ENCODE measurements at regions not wholly inside any gene's neighbourhood (a gene's known extent, or its start where the extent isn't known, plus 50 kb on each side); places are given as distances from the start of the nearest gene placed in this dataset.
A peak's percentile ranks its signal among the peaks of the same experiment; 100 is the strongest.
"Not testable (repeated sequence)": the region's sequence is repeated elsewhere in the genome, so short reads cannot be mapped to it uniquely, and the experiment has no call there.

- DNase-seq (ENCODE audit: low read depth in 3 of 3, low spot score in 2 of 3): no peak
These were observed 312.3 kb downstream of the REEP3 start for GRCh38 chr10:63833411-63834060.

GRCh38 chr10:63836666-63837442, 315.7 kb downstream of the REEP3 start:
- no peak for DNase-seq (ENCODE audit: low read depth in 3 of 3, low spot score in 2 of 3)

- DNase-seq (ENCODE audit: low read depth in 3 of 3, low spot score in 2 of 3): no peak
These were observed 320.6 kb downstream of the REEP3 start for GRCh38 chr10:63841761-63842160.

GRCh38 chr10:63843107-63843506, 321.9 kb downstream of the REEP3 start:
- no peak for DNase-seq (ENCODE audit: low read depth in 3 of 3, low spot score in 2 of 3)

GRCh38 chr10:63848871-63849270, 327.7 kb downstream of the REEP3 start:
- not testable (repeated sequence) for DNase-seq (ENCODE audit: low read depth in 3 of 3, low spot score in 2 of 3)

GRCh38 chr10:63862860-63863259, 341.7 kb downstream of the REEP3 start:
- no peak for DNase-seq (ENCODE audit: low read depth in 3 of 3, low spot score in 2 of 3)

GRCh38 chr10:63865210-63865609, 344.0 kb downstream of the REEP3 start:
- no peak for DNase-seq (ENCODE audit: low read depth in 3 of 3, low spot score in 2 of 3)

- peak; percentile 50 to 61 (median 54) for DNase-seq (ENCODE audit: low read depth in 3 of 3, low spot score in 2 of 3)
These were observed 345.0 kb downstream of the REEP3 start for GRCh38 chr10:63866075-63866746.

- no peak for DNase-seq (ENCODE audit: low read depth in 3 of 3, low spot score in 2 of 3)
These were observed 345.5 kb downstream of the REEP3 start for GRCh38 chr10:63866747-63867140.

- DNase-seq (ENCODE audit: low read depth in 3 of 3, low spot score in 2 of 3): no peak
These were observed 357.2 kb downstream of the REEP3 start for GRCh38 chr10:63878428-63878827.

- DNase-seq (ENCODE audit: low read depth in 3 of 3, low spot score in 2 of 3): no peak
These were observed 362.7 kb downstream of the REEP3 start for GRCh38 chr10:63883861-63884260.

GRCh38 chr10:63884426-63884825, 363.2 kb downstream of the REEP3 start:
- no peak for DNase-seq (ENCODE audit: low read depth in 3 of 3, low spot score in 2 of 3)

- no peak for DNase-seq (ENCODE audit: low read depth in 3 of 3, low spot score in 2 of 3)
These were observed 364.0 kb downstream of the REEP3 start for GRCh38 chr10:63885156-63885555.

- no peak for DNase-seq (ENCODE audit: low read depth in 3 of 3, low spot score in 2 of 3)
These were observed 365.3 kb downstream of the REEP3 start for GRCh38 chr10:63886281-63887022.

- DNase-seq (ENCODE audit: low read depth in 3 of 3, low spot score in 2 of 3): no peak
These were observed 365.9 kb downstream of the REEP3 start for GRCh38 chr10:63887023-63887589.

GRCh38 chr10:63887600-63888370, 366.6 kb downstream of the REEP3 start:
- no peak for DNase-seq (ENCODE audit: low read depth in 3 of 3, low spot score in 2 of 3)

- DNase-seq (ENCODE audit: low read depth in 3 of 3, low spot score in 2 of 3): no peak
These were observed 368.6 kb downstream of the REEP3 start for GRCh38 chr10:63889803-63890202.

GRCh38 chr10:63896992-63897391, 375.8 kb downstream of the REEP3 start:
- DNase-seq (ENCODE audit: low read depth in 3 of 3, low spot score in 2 of 3): no peak

- DNase-seq (ENCODE audit: low read depth in 3 of 3, low spot score in 2 of 3): no peak
These were observed 378.6 kb downstream of the REEP3 start for GRCh38 chr10:63899673-63900300.

- no peak for DNase-seq (ENCODE audit: low read depth in 3 of 3, low spot score in 2 of 3)
These were observed 380.0 kb downstream of the REEP3 start for GRCh38 chr10:63901228-63901627.

Data from right renal cortex interstitium (tissue), 3 donors.